Neutrophil (primary cell): ENCODE measurements at regions not wholly inside any gene's neighbourhood (a gene's known extent, or its start where the extent isn't known, plus 50 kb on each side); places are given as distances from the start of the nearest gene placed in this dataset.

Experiments
- H3K27ac ChIP-seq: fragments of 200-600 bp; sonication (generic); 2 replicates; pipeline ENCODE4 v1.5.1; 2016; ENCODE audit warnings: mild to moderate bottlenecking, moderate library complexity
- H3K27me3 ChIP-seq: fragments of 200-600 bp; sonication (generic); 2 replicates; pipeline ENCODE4 v1.6.0; 2016; ENCODE audit warnings: mild to moderate bottlenecking
- H3K36me3 ChIP-seq: fragments of 200-600 bp; sonication (generic); 2 replicates; pipeline ENCODE4 v1.5.1; 2017
- H3K4me1 ChIP-seq, 2 experiments: fragments of 200-600 bp in 1 of 2; sonication (generic) in 1 of 2; 1 replicate in 1 of 2; 2 replicates in 1 of 2; pipeline versions ENCODE4 v1.5.1 to v1.6.1; 2013 to 2016; ENCODE audit warnings: low read depth in 1 of 2, low read length in 1 of 2, mild to moderate bottlenecking in 1 of 2, moderate library complexity in 1 of 2; ENCODE audit not compliant: control insufficient read depth in 1 of 2, insufficient read depth in 1 of 2
- H3K4me3 ChIP-seq, 2 experiments: fragments of 200-600 bp in 1 of 2; sonication (generic) in 1 of 2; 1 replicate in 1 of 2; 2 replicates in 1 of 2; pipeline ENCODE4 v1.5.1; 2013 to 2016; ENCODE audit warnings: low read depth in 1 of 2, low read length in 1 of 2, mild to moderate bottlenecking in 1 of 2, moderate library complexity in 1 of 2
- H3K9me3 ChIP-seq: fragments of 200-600 bp; sonication (generic); 2 replicates; pipeline ENCODE4 v1.5.1; 2016
- TF ChIP-seq, protein P1 (sequence below): fragments of 200-600 bp; sonication (generic); IDR thresholded peaks from 2 replicates; pipeline ENCODE4 v1.5.1; 2016; ENCODE audit warnings: antibody characterized with exemption

DNA sequence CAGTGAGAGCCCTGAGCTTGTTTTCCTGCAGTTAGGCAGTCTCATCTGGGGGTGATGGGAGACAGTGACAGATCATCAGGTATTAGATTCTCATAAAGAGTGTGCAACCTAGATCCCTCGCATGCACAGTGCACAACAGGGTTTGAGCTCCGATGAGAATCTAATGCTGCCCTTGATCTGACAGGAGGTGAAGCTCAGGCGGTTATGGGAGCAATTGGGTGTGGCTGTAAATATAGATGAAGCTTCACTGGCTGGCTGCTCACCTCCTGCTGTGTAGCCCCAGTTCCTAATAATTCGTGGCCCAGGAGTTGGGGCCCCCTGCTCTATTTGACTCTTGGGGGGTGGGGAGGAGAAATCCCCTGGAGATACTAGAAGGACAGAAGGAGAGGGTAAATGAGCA lies 309.4 kb upstream of the STT3B start:
- peaks cover 27 to 29% of the 10 kb centered on the region in 2 experiments for H3K4me1 ChIP-seq

GRCh38 chr3:31224936-31225335 lies 307.8 kb upstream of the STT3B start:
- H3K4me3 ChIP-seq: no peak overlapping the region
- H3K27ac ChIP-seq: no peak overlapping the region
- peaks cover 27 to 29% of the 10 kb centered on the region in 2 experiments for H3K4me1 ChIP-seq
- no peaks in the 10 kb centered on the region for H3K36me3 ChIP-seq
- no peaks in the 10 kb centered on the region for H3K27me3 ChIP-seq
- TF ChIP-seq, protein P1, sequence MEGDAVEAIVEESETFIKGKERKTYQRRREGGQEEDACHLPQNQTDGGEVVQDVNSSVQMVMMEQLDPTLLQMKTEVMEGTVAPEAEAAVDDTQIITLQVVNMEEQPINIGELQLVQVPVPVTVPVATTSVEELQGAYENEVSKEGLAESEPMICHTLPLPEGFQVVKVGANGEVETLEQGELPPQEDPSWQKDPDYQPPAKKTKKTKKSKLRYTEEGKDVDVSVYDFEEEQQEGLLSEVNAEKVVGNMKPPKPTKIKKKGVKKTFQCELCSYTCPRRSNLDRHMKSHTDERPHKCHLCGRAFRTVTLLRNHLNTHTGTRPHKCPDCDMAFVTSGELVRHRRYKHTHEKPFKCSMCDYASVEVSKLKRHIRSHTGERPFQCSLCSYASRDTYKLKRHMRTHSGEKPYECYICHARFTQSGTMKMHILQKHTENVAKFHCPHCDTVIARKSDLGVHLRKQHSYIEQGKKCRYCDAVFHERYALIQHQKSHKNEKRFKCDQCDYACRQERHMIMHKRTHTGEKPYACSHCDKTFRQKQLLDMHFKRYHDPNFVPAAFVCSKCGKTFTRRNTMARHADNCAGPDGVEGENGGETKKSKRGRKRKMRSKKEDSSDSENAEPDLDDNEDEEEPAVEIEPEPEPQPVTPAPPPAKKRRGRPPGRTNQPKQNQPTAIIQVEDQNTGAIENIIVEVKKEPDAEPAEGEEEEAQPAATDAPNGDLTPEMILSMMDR: no peak
- no peaks in the 10 kb centered on the region for H3K9me3 ChIP-seq

More for the DNA sequence above, 309.4 kb upstream of the STT3B start:
- Histone ChIP-seq H3K9me3 (no peaks in the 10 kb centered on the region), H3K27ac (no peak overlapping the region), H3K4me3 (no peak overlapping the region), H3K36me3 (no peaks in the 10 kb centered on the region), H3K27me3 (no peaks in the 10 kb centered on the region)
- TF ChIP-seq, protein P1: no peak

- Histone ChIP-seq H3K27me3 (no peaks in the 10 kb centered on the region), H3K9me3 (no peaks in the 10 kb centered on the region), H3K27ac (peak overlapping the region; percentile 82), H3K4me1 (peaks cover 27 to 29% of the 10 kb centered on the region in 2 experiments), H3K36me3 (no peaks in the 10 kb centered on the region), H3K4me3 (peak overlapping the region in 1 of 2 experiments; percentile 9)
- TF ChIP-seq, protein P1: no peak
These were observed 306.8 kb upstream of the STT3B start for GRCh38 chr3:31225923-31226322.

GRCh38 chr3:31226346-31226745 lies 306.4 kb upstream of the STT3B start:
- Histone ChIP-seq H3K4me1 (peaks cover 27 to 29% of the 10 kb centered on the region in 2 experiments), H3K36me3 (no peaks in the 10 kb centered on the region), H3K4me3 (peak overlapping the region in 1 of 2 experiments; percentile 9), H3K27ac (peak overlapping the region; percentile 82), H3K27me3 (no peaks in the 10 kb centered on the region), H3K9me3 (no peaks in the 10 kb centered on the region)
- TF ChIP-seq, protein P1: no peak

GRCh38 chr3:31227131-31227562 lies 305.6 kb upstream of the STT3B start:
- Histone ChIP-seq H3K36me3 (no peaks in the 10 kb centered on the region), H3K4me3 (peak overlapping the region in 1 of 2 experiments; percentile 36), H3K9me3 (no peaks in the 10 kb centered on the region), H3K27ac (peak overlapping the region; percentile 82), H3K4me1 (peaks cover 33 to 37% of the 10 kb centered on the region in 2 experiments), H3K27me3 (no peaks in the 10 kb centered on the region)
- TF ChIP-seq, protein P1: peak; percentile 11
